Activated CD4-positive, alpha-beta T cell treated with anti-CD3 and anti-CD28 coated beads, Interleukin-2, amount 10 ng/mL, durations not matched to agents 7 days and 5 days (primary cell): ENCODE measurements at regions not wholly inside any gene's neighbourhood (a gene's known extent, or its start where the extent isn't known, plus 50 kb on each side); places are given as distances from the start of the nearest gene placed in this dataset.

Source experiments
- CTCF ChIA-PET: fragments of 350-600 bp; sonication (Branson Sonifier 250); formaldehyde crosslinking; loops from one replicate; lab custom pipeline; 2021; ENCODE audit warnings: antibody characterized with exemption; lab: Charles Lee
- POLR2A ChIA-PET: fragments of 350-600 bp; sonication (Branson Sonifier 250); formaldehyde crosslinking; loops from one replicate; lab custom pipeline; 2021; ENCODE audit warnings: antibody characterized with exemption; lab: Charles Lee
- DNase-seq: peaks from one replicate; pipeline ENCODE4 v3.0.0-alpha.2; 2020
- H3K27ac Mint-ChIP-seq: one replicate; pipeline ENCODE4 v1.8.0; 2021; ENCODE audit warnings: mild to moderate bottlenecking, moderate library complexity, mixed read lengths
- H3K27me3 Mint-ChIP-seq: one replicate; pipeline ENCODE4 v1.8.0; 2021; ENCODE audit warnings: mixed read lengths
- H3K36me3 Mint-ChIP-seq: one replicate; pipeline ENCODE4 v1.8.0; 2021; ENCODE audit warnings: low read depth, mixed read lengths
- H3K4me1 Mint-ChIP-seq: one replicate; pipeline ENCODE4 v1.8.0; 2021; ENCODE audit warnings: mixed read lengths
- H3K4me3 Mint-ChIP-seq: one replicate; pipeline ENCODE4 v1.8.0; 2021; ENCODE audit warnings: mild to moderate bottlenecking, moderate library complexity, mixed read lengths
- H3K9me3 Mint-ChIP-seq: one replicate; pipeline ENCODE4 v1.8.0; 2021; ENCODE audit warnings: mixed read lengths

DNA sequence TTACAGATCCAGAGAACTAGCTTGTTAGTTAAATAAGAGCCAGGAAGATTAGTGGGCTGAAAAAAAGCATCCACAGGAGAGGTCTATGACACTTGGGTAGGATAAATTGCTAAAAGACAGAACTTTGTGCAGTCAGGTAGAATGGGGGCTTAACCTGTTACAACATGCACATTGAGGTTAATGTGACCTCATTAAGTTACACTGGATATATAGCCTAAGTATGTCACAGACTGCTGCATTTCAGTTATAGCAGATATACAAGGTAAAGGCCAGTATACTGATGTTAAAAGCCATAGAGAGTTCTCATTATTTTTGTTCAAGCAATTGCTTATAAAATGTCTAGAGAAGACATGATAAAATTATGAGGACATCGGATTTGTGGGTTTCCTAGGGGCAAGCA, 1179.9 kb upstream of the PCDH9 start:
- CTCF ChIA-PET: no interaction called here
- peaks cover 19% of the 10 kb centered on the region for H3K9me3 Mint-ChIP-seq
- DNase-seq: no peak
- H3K27me3 Mint-ChIP-seq: no peaks in the 10 kb centered on the region
- no peak overlapping the region for H3K27ac Mint-ChIP-seq
- no peak overlapping the region for H3K4me3 Mint-ChIP-seq
- no peaks in the 10 kb centered on the region for H3K4me1 Mint-ChIP-seq
- POLR2A ChIA-PET: no interaction called here
- H3K36me3 Mint-ChIP-seq: no peaks in the 10 kb centered on the region

DNA sequence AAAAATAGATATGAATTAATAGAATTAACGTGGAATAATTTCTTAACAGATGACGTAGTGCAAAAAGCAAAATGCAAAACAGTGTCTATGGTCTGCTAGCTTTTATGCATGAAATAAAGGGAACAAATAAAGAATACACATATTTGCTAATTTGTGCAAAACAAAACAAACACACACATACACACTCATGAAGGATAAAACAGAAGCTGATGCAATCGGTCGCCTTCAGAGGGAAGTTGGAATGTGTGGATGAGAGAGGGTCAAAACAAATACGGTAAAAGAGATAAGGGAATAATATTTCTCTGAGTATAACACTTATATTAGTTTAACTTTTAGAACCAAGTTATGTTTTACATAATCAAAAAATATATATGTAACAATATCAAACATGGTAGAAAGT, 1160.9 kb upstream of the PCDH9 start:
- ChIA-PET POLR2A (no interaction called here), CTCF (no interaction called here)
- Mint-ChIP-seq H3K9me3 (peaks cover 14% of the 10 kb centered on the region), H3K4me1 (no peaks in the 10 kb centered on the region), H3K27me3 (no peaks in the 10 kb centered on the region), H3K36me3 (no peaks in the 10 kb centered on the region), H3K4me3 (no peak overlapping the region), H3K27ac (no peak overlapping the region)
- DNase-seq: no peak

DNA sequence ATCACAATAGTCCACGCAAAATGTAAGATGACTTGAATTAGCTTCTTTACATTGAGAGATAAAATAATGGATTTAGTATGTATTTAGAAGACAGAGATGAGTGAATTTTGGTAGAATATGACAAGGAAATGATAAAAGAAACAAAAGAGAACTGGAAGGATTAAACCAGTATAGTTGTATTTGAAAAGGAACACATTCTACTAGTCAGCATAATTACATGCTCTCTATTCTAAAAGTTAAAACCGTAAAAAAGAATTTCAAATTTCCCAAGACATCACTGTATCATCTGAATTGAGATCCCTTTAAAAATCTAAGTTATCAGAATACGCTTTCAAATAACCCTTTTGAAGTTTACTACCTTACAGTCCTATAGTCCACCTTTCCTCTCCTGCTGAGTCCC, 1156.7 kb upstream of the PCDH9 start:
- DNase-seq: no peak
- Mint-ChIP-seq H3K27ac (no peak overlapping the region), H3K4me1 (no peaks in the 10 kb centered on the region), H3K27me3 (no peaks in the 10 kb centered on the region), H3K36me3 (no peaks in the 10 kb centered on the region), H3K4me3 (no peak overlapping the region), H3K9me3 (peaks cover 14% of the 10 kb centered on the region)
- ChIA-PET CTCF (no interaction called here), POLR2A (no interaction called here)

DNA sequence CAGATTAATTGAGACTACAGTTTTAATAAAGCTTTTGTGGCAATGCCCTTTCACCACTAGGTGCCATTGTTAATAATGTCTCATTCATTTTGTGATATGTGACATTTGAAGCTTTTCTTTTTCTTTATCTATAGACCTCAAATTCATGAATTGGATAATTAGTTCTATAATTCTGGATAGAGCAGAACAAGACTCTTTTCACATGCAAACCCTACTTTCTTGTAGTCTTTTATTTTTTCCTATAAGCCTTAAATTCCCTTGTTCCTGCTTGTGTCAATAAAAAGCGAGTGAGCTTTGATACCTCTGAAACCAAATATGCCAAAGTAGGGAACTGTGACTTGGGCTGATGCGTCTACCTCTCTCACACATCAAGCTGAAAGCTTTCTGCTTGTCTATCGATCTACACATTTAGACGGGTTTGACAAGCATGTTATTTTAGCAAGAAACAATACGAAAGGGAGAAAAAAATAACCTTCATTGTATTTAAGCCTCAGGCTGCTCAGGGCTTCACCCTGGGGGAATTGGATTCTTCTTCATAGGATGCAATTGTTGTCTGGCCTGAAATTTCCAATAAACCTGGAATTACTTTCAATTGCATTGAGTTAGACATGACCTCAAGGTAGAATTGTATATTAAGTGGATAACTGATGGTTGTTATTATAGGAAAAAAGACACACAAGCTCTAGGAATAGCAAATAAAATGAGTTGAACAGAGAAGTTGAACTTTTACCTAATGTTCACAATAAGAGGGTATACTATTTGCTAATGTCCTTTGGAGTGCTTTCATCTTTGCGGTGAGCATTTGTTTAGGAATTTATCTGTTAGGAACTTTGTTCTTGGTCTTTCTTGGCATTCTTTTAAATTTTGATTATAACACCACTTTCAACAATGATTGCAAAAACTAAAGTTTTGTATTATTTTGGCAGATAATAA, 1150.2 kb upstream of the PCDH9 start:
- ChIA-PET CTCF (no interaction called here), POLR2A (no interaction called here)
- no peaks in the 10 kb centered on the region for H3K27me3 Mint-ChIP-seq
- no peak overlapping the region for H3K4me3 Mint-ChIP-seq
- no peaks in the 10 kb centered on the region for H3K36me3 Mint-ChIP-seq
- no peaks in the 10 kb centered on the region for H3K4me1 Mint-ChIP-seq
- H3K27ac Mint-ChIP-seq: no peak overlapping the region
- no peak for DNase-seq
- peaks cover 3% of the 10 kb centered on the region for H3K9me3 Mint-ChIP-seq

DNA sequence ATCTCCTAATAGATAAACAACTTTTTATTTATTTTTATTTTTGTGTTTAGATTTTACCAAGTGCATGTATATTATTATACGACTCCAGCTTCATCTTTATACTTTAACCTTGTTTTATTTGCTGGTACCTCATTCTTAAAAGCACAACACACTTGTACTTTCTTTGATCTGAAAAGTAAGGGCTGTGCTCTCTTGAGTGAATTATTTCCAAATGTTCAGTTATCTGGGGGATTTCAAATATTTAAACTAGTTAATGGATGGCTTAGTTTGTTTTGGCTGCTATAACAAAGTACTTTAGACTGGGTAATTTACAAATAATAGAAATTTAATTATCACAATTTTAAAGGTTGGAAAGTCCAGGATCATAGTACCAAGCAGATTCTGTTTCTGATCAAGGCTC, 1148.2 kb upstream of the PCDH9 start:
- peaks cover 3% of the 10 kb centered on the region for H3K9me3 Mint-ChIP-seq
- no peak for DNase-seq
- no peaks in the 10 kb centered on the region for H3K27me3 Mint-ChIP-seq
- H3K4me3 Mint-ChIP-seq: no peak overlapping the region
- no peaks in the 10 kb centered on the region for H3K4me1 Mint-ChIP-seq
- no peaks in the 10 kb centered on the region for H3K36me3 Mint-ChIP-seq
- POLR2A ChIA-PET: no interaction called here
- CTCF ChIA-PET: no interaction called here
- H3K27ac Mint-ChIP-seq: no peak overlapping the region

DNA sequence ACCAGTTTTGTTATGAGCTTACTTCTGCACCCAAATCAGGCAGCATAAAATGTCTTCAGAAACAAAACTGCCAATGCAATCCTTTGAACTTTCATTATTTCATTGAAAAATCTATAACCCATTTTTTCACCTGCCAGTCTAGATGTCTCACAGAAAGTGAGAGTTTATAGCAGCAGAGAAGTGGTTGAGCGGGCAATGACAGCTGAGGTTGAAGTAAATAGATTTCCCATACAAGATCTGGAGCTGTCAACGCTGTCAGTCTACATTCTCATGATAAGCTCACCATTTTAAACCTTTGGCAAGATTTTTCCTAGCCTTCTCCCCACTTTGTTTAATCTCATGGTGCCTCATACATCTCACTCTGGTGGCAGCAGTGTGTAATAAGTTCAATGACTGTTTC, 1144.9 kb upstream of the PCDH9 start:
- Mint-ChIP-seq H3K9me3 (peaks cover 3% of the 10 kb centered on the region), H3K27me3 (no peaks in the 10 kb centered on the region)

DNA sequence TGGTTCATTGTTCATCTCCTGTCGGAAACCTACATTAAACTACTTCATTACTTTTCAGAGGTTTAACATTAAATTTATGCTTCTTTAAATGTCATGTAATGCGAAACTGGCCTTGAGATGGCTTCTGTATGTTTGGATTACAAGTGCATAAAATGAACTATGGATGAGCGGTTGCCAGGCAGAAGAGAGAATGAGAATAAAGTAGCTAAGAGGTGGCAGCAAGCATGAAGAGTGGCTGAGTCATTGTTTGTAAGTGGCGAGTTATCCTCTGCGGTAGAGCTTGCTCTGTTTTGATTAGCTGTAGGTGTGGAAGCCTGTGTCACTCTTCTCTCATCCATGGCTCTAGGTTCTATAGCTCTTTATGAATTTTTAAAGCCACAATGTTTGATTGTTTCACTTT, 1139.6 kb upstream of the PCDH9 start:
- no peak for DNase-seq
- Mint-ChIP-seq H3K36me3 (no peaks in the 10 kb centered on the region), H3K4me3 (no peak overlapping the region), H3K4me1 (no peaks in the 10 kb centered on the region), H3K9me3 (peaks cover 5% of the 10 kb centered on the region), H3K27ac (no peak overlapping the region), H3K27me3 (no peaks in the 10 kb centered on the region)
- ChIA-PET POLR2A (no interaction called here), CTCF (no interaction called here)

More for the DNA sequence above, 1144.9 kb upstream of the PCDH9 start:
- DNase-seq: no peak
- H3K4me1 Mint-ChIP-seq: no peaks in the 10 kb centered on the region
- POLR2A ChIA-PET: no interaction called here
- no peak overlapping the region for H3K4me3 Mint-ChIP-seq
- H3K27ac Mint-ChIP-seq: no peak overlapping the region
- no peaks in the 10 kb centered on the region for H3K36me3 Mint-ChIP-seq
- CTCF ChIA-PET: no interaction called here

DNA sequence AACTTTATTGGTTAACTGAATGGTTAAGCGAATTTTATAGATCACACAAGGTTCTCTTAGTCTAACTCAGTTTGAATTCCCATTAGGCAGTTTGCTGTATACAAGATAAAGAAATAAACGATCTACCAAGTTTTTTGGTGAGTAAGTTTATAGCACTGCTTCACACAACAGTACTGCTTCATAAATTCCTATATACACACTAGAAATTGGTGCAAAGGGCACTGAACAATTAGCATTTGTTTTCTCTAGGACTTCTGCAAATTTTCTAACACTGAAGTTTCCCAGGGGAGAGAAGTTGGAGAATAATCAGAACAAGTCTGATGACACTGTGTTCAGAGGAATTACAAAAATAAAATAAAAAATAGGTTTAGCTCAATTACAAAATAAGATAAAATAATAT, 1138.8 kb upstream of the PCDH9 start:
- Mint-ChIP-seq H3K9me3 (peaks cover 5% of the 10 kb centered on the region), H3K27ac (no peak overlapping the region), H3K4me1 (no peaks in the 10 kb centered on the region), H3K4me3 (no peak overlapping the region), H3K36me3 (no peaks in the 10 kb centered on the region), H3K27me3 (no peaks in the 10 kb centered on the region)
- CTCF ChIA-PET: no interaction called here
- DNase-seq: no peak
- POLR2A ChIA-PET: no interaction called here

DNA sequence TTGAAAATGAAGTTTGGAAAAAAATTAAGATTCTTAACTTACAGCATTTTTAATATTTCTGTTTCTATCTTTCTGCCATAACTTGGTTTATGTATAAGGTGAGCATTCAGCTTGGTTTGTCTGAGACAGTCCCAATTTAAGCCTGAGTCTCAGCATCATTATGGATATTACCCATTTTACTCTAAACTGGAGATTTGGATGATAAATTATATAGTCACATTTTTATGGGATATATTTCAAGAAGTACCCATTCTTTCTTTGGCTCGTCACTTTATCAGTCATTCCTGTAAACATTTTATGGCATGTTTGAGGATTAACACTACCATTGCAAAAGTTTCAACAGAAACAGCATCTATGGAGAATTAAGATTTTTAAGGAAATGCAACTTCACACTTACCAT, 1129.0 kb upstream of the PCDH9 start:
- ChIA-PET CTCF (no interaction called here), POLR2A (no interaction called here)
- Mint-ChIP-seq H3K36me3 (no peaks in the 10 kb centered on the region), H3K4me3 (no peak overlapping the region), H3K4me1 (no peaks in the 10 kb centered on the region), H3K27ac (no peak overlapping the region), H3K27me3 (no peaks in the 10 kb centered on the region), H3K9me3 (no peaks in the 10 kb centered on the region)
- no peak for DNase-seq

DNA sequence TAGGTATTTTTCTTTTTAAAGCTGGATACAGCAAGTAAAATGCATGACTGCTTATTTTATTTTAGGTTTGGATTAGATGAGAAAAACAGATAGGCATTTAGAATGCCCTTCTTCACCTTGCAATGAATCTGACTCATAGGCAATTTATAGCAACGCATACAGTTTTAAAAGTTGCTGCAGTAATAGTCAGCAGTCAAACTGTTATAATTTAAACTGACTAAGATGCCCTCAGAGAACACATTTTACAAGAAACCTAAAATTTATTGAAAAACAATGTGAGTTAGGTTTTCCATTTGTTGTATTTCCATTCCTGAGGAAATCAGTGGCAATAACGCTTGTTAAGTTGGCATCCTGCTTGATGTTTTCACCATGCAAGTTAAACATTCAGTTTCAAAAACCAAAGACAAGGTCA, 1128.2 kb upstream of the PCDH9 start:
- Mint-ChIP-seq H3K27me3 (no peaks in the 10 kb centered on the region), H3K4me1 (no peaks in the 10 kb centered on the region), H3K9me3 (no peaks in the 10 kb centered on the region), H3K27ac (no peak overlapping the region), H3K36me3 (no peaks in the 10 kb centered on the region), H3K4me3 (no peak overlapping the region)
- ChIA-PET POLR2A (no interaction called here), CTCF (no interaction called here)
- no peak for DNase-seq

DNA sequence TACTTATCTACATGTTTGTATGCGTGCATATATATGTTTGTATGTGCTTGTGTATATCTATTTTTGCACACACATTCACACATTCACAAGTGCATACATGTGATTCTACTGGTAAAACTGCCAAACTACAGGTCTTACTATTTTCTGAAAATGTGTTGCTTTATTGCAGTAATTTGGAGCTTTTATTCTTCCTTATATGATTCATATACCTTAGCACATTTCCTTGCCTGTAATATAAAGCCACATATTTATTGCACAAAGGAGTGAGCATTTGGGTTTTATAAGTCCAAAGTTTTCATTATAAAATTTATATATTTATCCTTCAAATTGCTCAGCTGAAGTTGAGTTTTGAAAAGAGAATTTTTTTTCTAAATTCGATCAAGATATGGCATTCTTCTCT, 1120.4 kb upstream of the PCDH9 start:
- H3K36me3 Mint-ChIP-seq: no peaks in the 10 kb centered on the region
- H3K4me1 Mint-ChIP-seq: no peaks in the 10 kb centered on the region
- no peaks in the 10 kb centered on the region for H3K9me3 Mint-ChIP-seq
- H3K27ac Mint-ChIP-seq: no peak overlapping the region
- no peak for DNase-seq
- no peaks in the 10 kb centered on the region for H3K27me3 Mint-ChIP-seq
- CTCF ChIA-PET: no interaction called here
- POLR2A ChIA-PET: no interaction called here
- H3K4me3 Mint-ChIP-seq: no peak overlapping the region

DNA sequence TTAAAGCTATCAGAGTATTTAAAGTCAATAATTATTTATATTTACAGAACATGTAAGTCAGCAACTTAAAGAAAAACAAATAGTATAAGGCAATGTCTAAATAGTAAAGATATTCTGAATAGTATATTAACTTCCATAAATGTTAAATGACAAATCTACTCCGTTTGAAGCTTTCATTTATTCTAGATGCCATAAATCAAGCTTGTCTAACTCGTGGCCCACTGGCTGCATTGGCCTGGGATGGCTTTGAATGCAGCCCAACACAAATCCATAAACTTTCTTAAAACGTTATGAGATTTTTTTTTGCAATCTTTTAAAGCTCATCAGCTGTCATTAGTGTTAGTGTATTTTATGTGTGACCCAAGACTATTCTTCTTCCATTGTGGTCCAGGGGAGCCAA, 1117.1 kb upstream of the PCDH9 start:
- ChIA-PET CTCF (no interaction called here), POLR2A (no interaction called here)
- Mint-ChIP-seq H3K27ac (no peak overlapping the region), H3K27me3 (no peaks in the 10 kb centered on the region), H3K4me1 (no peaks in the 10 kb centered on the region), H3K4me3 (no peak overlapping the region), H3K36me3 (no peaks in the 10 kb centered on the region), H3K9me3 (peaks cover 11% of the 10 kb centered on the region)
- DNase-seq: no peak

DNA sequence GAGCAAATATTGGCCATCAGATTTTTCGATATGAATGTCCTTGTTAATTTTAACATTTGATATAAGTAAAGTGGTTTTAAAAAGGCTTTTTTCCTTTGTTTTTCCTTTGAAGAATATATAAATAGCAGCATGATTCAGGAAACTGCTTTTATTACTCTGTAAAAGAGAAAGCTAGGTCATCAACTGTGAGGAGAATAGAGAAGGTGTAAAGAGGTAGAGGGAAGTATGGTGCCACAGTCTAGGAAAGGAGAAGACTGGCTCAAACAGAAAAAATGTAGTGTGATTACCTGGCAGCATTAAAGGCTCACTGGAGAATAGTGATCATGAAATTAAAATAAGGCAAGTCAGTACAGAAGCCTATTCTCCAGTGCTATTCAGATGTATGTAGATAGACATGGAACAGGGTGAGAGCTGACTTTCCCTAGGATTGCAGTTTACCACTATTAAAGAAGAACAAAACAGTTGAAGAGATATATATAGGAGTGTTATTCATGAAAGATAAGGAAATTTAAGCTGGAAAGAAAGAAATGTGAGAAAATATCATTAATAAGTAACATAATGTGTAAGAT, 1115.9 kb upstream of the PCDH9 start:
- H3K27me3 Mint-ChIP-seq: no peaks in the 10 kb centered on the region
- ChIA-PET POLR2A (no interaction called here), CTCF (no interaction called here)
- H3K4me3 Mint-ChIP-seq: no peak overlapping the region
- no peak overlapping the region for H3K27ac Mint-ChIP-seq
- no peaks in the 10 kb centered on the region for H3K36me3 Mint-ChIP-seq
- H3K9me3 Mint-ChIP-seq: peaks cover 17% of the 10 kb centered on the region
- DNase-seq: no peak
- no peaks in the 10 kb centered on the region for H3K4me1 Mint-ChIP-seq

DNA sequence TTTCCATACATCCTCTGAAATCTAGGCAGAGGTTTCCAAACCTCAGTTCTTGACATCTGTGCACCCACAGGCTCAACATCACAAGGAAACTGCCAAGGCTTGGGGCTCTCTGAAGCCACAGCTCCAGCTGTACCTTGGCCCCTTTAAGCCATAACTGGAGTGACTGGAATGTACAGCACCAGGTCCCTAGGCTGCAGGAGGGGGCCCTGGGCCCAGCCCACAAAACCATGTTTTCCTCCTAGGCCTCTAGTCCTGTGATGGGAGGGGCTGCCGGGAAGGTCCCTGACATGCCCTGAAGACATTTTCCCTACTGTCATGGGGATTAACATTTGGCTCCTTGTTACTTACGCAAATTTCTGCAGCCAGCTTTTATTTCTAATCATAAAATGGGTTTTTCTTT, 1093.0 kb upstream of the PCDH9 start:
- H3K4me3 Mint-ChIP-seq: no peak overlapping the region
- CTCF ChIA-PET: no interaction called here
- no peak overlapping the region for H3K27ac Mint-ChIP-seq

More for the DNA sequence above, 1093.0 kb upstream of the PCDH9 start:
- POLR2A ChIA-PET: no interaction called here
- H3K4me1 Mint-ChIP-seq: no peaks in the 10 kb centered on the region
- no peaks in the 10 kb centered on the region for H3K36me3 Mint-ChIP-seq
- no peak for DNase-seq
- peaks cover 24% of the 10 kb centered on the region for H3K9me3 Mint-ChIP-seq
- no peaks in the 10 kb centered on the region for H3K27me3 Mint-ChIP-seq
